Mucosa of descending colon (tissue), 3 donors: ENCODE measurements at regions not wholly inside any gene's neighbourhood (a gene's known extent, or its start where the extent isn't known, plus 50 kb on each side); places are given as distances from the start of the nearest gene placed in this dataset.

Experiments used
- ATAC-seq: fragments of 200-7000 bp; cut with Tn5 transposase; one replicate; pipeline ENCODE4 v1.9.1; 2020; ENCODE audit warnings: mild to moderate bottlenecking, moderate library complexity
- DNase-seq, 3 donors: peaks; one replicate each; pipeline ENCODE4 v3.0.0-alpha.2; 2020
- H3K36me3 ChIP-seq: fragments of 200-600 bp; one replicate; pipeline ENCODE4 v1.8.0; 2021; ENCODE audit warnings: low read depth, mild to moderate bottlenecking
- H3K4me1 ChIP-seq: fragments of 200-600 bp; one replicate; pipeline ENCODE4 v1.8.0; 2021; ENCODE audit warnings: low read depth, mild to moderate bottlenecking
- H3K4me3 ChIP-seq: fragments of 200-600 bp; one replicate; pipeline ENCODE4 v1.8.0; 2021; ENCODE audit warnings: mild to moderate bottlenecking
- H3K9me3 ChIP-seq: fragments of 200-600 bp; one replicate; pipeline ENCODE4 v1.8.0; 2021; ENCODE audit warnings: mild to moderate bottlenecking
- CTCF ChIP-seq: fragments of 200-600 bp; IDR thresholded peaks from one replicate; pipeline ENCODE4 v1.8.0; 2022; ENCODE audit warnings: antibody characterized with exemption, mild to moderate bottlenecking
- intact Hi-C, 2 donors: fragments of 100-400 bp; cut with DNase I in 1 of 2; cut with micrococcal nuclease in 1 of 2; formaldehyde crosslinking; loops; one replicate each; pipeline versions ENCODE4 v1.11.0 to v1.11.1; 2022; cut with DNase I, micrococcal nuclease
- donor health status: DM: no; HTN: no; CAD: no; lungs with moderate emphysema.
- donor health status: DM: no; HTN: no; CAD: no.
- donor health status: DM: no; HTN: yes; CAD: no.

DNA sequence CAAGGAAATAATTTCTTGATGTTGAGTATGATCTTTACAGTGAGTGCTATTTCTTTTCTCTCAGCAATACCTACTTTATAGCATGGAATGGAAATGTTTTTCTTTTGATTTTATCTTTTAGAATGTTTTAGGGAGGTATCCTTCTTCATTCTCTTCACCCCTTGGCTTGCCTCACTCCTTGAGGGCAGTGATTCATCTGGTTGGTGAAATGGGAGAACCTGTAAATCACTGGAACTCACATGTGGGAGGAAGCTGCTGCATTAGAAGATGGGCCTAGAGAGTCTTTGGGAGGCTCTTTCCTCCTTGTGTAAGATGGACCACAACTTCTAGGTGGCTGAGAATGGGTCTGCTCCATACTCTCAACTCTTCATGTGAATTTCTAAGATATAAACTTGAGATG, 244.8 kb upstream of the SYNCRIP start:
- Histone ChIP-seq H3K36me3 (no peaks in the 10 kb centered on the region), H3K9me3 (no peaks in the 10 kb centered on the region), H3K4me3 (no peak overlapping the region), H3K4me1 (no peaks in the 10 kb centered on the region)
- ATAC-seq (no peak), DNase-seq (no peak)
- no peak for TF ChIP-seq CTCF
- intact Hi-C loops = no loop called here

DNA sequence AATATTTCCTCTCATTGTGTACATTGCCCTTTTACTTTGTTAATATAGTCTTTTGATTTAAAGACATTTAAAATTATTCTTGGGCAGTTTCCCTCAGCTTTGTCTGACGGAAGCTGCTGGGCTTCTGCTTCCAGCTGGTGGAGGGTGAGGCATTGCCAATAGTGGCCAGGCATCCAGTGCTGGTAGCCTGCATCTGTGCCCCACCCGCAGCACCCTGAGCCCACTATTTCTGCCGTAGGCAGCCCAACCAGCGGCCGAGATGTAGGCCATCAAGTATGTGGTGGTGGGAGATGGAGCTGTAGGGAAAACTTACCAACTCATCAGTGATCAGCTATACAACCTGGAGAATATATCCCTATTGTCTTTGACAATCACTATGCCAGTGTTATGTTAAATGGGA, 226.0 kb upstream of the SYNCRIP start:
- Histone ChIP-seq H3K4me3 (no peak overlapping the region), H3K9me3 (no peaks in the 10 kb centered on the region), H3K36me3 (no peaks in the 10 kb centered on the region), H3K4me1 (peaks cover 14% of the 10 kb centered on the region)
- ATAC-seq = no peak
- DNase-seq = no peak
- no peak for TF ChIP-seq CTCF
- intact Hi-C loops = no loop called here

GRCh38 chr6:85867595-85867994, 224.9 kb upstream of the SYNCRIP start:
- DNase-seq (no peak), ATAC-seq (no peak)
- no peak for TF ChIP-seq CTCF
- no peak overlapping the region for H3K4me3 ChIP-seq
- H3K36me3 ChIP-seq = no peaks in the 10 kb centered on the region
- no peaks in the 10 kb centered on the region for H3K9me3 ChIP-seq
- intact Hi-C loops = no loop called here
- H3K4me1 ChIP-seq = peaks cover 14% of the 10 kb centered on the region

GRCh38 chr6:85866758-85867401, 224.2 kb upstream of the SYNCRIP start:
- Histone ChIP-seq H3K9me3 (no peaks in the 10 kb centered on the region), H3K4me3 (no peak overlapping the region), H3K36me3 (no peaks in the 10 kb centered on the region), H3K4me1 (peaks cover 14% of the 10 kb centered on the region)
- DNase-seq (no peak), ATAC-seq (no peak)
- intact Hi-C loops = no loop called here
- no peak for TF ChIP-seq CTCF

DNA sequence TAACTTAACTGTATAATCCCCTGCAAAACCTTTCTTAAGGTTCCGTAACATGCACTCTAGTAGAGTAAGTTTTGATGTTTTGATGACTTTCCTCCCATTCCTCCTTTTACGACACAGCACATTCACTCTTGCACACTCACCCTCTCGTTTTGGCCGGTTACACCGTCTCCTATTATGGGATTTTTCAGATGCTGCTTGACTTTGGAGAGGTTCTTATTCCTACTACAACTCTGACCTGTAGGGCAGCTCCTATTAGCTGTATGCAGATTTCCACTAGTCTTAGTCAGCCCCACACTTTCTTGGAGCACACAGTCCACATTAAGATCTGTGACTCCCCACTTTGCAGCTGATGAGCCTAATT, 223.7 kb upstream of the SYNCRIP start:
- DNase-seq (no peak), ATAC-seq (peak; percentile 18)
- no peak for TF ChIP-seq CTCF
- Histone ChIP-seq H3K4me1 (peaks cover 14% of the 10 kb centered on the region), H3K4me3 (no peak overlapping the region), H3K9me3 (no peaks in the 10 kb centered on the region), H3K36me3 (no peaks in the 10 kb centered on the region)
- intact Hi-C loops = no loop called here
